ENCODE measurements at regions not wholly inside any gene's neighbourhood (a gene's known extent, or its start where the extent isn't known, plus 50 kb on each side); places are given as distances from the start of the nearest gene placed in this dataset.

DNA sequence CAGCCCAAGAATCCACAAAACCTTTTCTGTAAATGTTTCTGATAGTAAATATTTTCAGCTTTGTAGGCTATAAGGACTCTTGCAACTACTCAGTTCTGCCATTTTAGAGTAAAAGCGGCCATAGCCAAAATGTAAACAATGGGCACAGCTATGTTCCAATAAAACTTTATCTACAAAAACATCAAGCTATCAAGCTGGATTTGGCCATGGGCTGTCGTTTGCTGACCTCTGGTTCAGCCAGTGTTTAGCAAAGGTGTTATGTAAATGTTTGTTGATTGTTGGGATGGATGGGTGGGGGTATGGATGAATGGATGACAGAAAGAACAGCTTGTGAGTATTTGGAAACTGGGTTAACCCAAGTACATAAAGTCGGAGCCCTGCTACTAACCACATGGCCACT, 111.1 kb upstream of the VRK1 start:
- TF ChIP-seq CTCF (IDR thresholded peaks at IDR 0.05; ENCODE audit: low read depth, low read length, poor library complexity, severe bottlenecking) = no peak
- TF ChIP-seq EZH2phosphoT487 (IDR thresholded peaks at IDR 0.05; ENCODE audit: borderline replicate concordance, low read length) = no peak
